Renal pelvis (tissue), 1 donor: ENCODE measurements at regions not wholly inside any gene's neighbourhood (a gene's known extent, or its start where the extent isn't known, plus 50 kb on each side); places are given as distances from the start of the nearest gene placed in this dataset.
"Not testable (repeated sequence)": the region's sequence is repeated elsewhere in the genome, so short reads cannot be mapped to it uniquely, and the experiment has no call there.

Experiments used
- DNase-seq: peaks from one replicate; pipeline ENCODE4 v3.0.0-alpha.2; 2013

GRCh38 chr3:198096015-198096414, 136.0 kb downstream of the LMLN start:
- DNase-seq, result no peak

- DNase-seq, result no peak
Measured at GRCh38 chr3:198097048-198097447, 137.0 kb downstream of the LMLN start.

GRCh38 chr3:198098661-198099081, 138.7 kb downstream of the LMLN start:
- DNase-seq, result not testable (repeated sequence)

- DNase-seq, result not testable (repeated sequence)
Measured at GRCh38 chr3:198103070-198103469, 143.1 kb downstream of the LMLN start.

- no peak for DNase-seq
Measured at GRCh38 chr3:198106265-198106664, 146.2 kb downstream of the LMLN start.

- peak; percentile 77 for DNase-seq
Measured at GRCh38 chr3:198107840-198108734, 148.1 kb downstream of the LMLN start.

- DNase-seq, result no peak
Measured at GRCh38 chr3:198109883-198110282, 149.9 kb downstream of the LMLN start.

GRCh38 chr3:198112031-198112430, 152.0 kb downstream of the LMLN start:
- no peak for DNase-seq

GRCh38 chr3:198113206-198114053, 153.4 kb downstream of the LMLN start:
- no peak for DNase-seq

GRCh38 chr3:198114516-198114915, 154.5 kb downstream of the LMLN start:
- DNase-seq, result not testable (repeated sequence)

GRCh38 chr3:198122184-198122583, 162.2 kb downstream of the LMLN start:
- DNase-seq, result not testable (repeated sequence)

GRCh38 chr3:198137038-198137835, 177.2 kb downstream of the LMLN start:
- DNase-seq, result not testable (repeated sequence)

GRCh38 chr3:198138205-198138604, 178.2 kb downstream of the LMLN start:
- DNase-seq, result not testable (repeated sequence)

GRCh38 chr3:198139037-198139436, 179.0 kb downstream of the LMLN start:
- not testable (repeated sequence) for DNase-seq

GRCh38 chr3:198139513-198140167, 179.6 kb downstream of the LMLN start:
- not testable (repeated sequence) for DNase-seq

- not testable (repeated sequence) for DNase-seq
Measured at GRCh38 chr3:198143300-198144137, 183.5 kb downstream of the LMLN start.

GRCh38 chr3:198145231-198145784, 185.3 kb downstream of the LMLN start:
- not testable (repeated sequence) for DNase-seq

- not testable (repeated sequence) for DNase-seq
Measured at GRCh38 chr3:198146070-198146469, 186.1 kb downstream of the LMLN start.

GRCh38 chr3:198146559-198147164, 186.6 kb downstream of the LMLN start:
- not testable (repeated sequence) for DNase-seq
